GM13977 (cell line): ENCODE measurements at regions not wholly inside any gene's neighbourhood (a gene's known extent, or its start where the extent isn't known, plus 50 kb on each side); places are given as distances from the start of the nearest gene placed in this dataset.

Source experiments
- DNase-seq: peaks from one replicate; pipeline ENCODE4 v3.0.0; 2012; ENCODE audit warnings: low spot score
- in situ Hi-C: fragments of 300-500 bp; cut with MboI; formaldehyde crosslinking; loops from one replicate; pipeline ENCODE4 v1.12.0; 2022; ENCODE audit warnings: low sequenced_read_pairs, low pct_unique_long_range_greater_than_20kb, mixed read lengths, inconsistent platforms; ENCODE audit not compliant: unreplicated experiment
- TF ChIP-seq, protein P1 (sequence below): IDR thresholded peaks from 2 replicates; pipeline ENCODE4 v1.5.1; 2012; ENCODE audit warnings: mild to moderate bottlenecking, control low read depth; ENCODE audit not compliant: insufficient read depth; ENCODE audit errors: extremely low read depth, missing control alignments

DNA sequence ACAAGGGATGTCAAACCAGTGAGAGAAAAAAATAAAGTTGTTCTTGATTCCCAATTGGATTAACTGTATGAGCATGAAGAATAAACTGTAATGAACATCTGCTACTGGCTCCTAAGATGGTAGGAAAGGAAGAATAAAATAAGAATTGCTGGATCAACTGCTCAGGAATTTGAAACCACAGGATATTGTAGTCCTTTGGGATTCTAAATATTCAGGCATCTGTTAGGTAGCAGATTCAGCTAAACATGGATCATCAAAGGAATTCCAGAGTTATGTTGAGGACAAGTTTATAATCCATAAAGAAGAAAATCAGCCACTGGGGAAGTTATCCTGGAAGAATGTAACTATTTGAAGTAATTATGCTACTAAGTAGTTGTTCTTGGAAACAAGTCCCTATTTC lies 65.8 kb downstream of the ISL1 start:
- TF ChIP-seq, protein P1, sequence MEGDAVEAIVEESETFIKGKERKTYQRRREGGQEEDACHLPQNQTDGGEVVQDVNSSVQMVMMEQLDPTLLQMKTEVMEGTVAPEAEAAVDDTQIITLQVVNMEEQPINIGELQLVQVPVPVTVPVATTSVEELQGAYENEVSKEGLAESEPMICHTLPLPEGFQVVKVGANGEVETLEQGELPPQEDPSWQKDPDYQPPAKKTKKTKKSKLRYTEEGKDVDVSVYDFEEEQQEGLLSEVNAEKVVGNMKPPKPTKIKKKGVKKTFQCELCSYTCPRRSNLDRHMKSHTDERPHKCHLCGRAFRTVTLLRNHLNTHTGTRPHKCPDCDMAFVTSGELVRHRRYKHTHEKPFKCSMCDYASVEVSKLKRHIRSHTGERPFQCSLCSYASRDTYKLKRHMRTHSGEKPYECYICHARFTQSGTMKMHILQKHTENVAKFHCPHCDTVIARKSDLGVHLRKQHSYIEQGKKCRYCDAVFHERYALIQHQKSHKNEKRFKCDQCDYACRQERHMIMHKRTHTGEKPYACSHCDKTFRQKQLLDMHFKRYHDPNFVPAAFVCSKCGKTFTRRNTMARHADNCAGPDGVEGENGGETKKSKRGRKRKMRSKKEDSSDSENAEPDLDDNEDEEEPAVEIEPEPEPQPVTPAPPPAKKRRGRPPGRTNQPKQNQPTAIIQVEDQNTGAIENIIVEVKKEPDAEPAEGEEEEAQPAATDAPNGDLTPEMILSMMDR: no peak
- in situ Hi-C loops: no loop called here
- DNase-seq: no peak

DNA sequence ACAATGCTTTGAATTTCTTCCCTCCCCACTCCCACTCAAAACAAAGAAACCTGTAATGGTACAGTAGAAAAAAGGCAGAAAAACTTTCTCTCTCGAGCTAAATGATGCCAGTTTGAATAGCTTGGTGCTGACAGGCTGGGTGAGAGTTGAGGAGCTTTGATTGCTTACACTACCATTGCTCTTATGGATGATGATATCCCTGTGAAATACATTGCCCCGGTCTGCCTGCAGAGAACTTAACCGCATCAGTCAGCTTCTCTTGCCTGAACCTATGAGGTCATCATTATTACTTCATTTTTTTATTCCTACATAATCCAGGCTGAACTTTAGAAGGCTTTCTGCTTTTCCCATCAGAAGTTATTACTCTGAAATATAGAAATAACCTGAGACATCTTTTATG lies 69.3 kb downstream of the ISL1 start:
- TF ChIP-seq, protein P1: no peak
- DNase-seq: no peak
- in situ Hi-C loops: no loop called here

DNA sequence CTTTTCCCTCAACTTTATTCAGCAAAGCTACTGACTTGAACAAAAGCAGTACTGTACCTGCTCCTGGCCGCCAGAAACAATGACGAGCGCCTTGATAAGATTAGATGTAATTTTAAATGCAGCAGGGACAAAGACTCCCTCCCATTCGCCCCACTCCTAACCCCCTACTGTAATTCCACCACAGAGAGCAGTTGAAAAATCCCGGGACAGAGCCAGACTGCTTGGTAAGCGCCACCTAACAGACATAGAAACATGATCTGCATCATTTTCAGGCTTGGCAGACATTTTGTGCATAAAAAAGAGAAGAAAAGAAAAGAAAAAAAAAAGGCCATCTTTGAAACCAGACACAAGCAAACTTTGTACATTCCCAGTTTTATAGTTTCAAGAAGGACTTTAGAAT lies 81.9 kb downstream of the ISL1 start:
- DNase-seq: no peak
- in situ Hi-C loops: no loop called here
- TF ChIP-seq, protein P1: no peak

DNA sequence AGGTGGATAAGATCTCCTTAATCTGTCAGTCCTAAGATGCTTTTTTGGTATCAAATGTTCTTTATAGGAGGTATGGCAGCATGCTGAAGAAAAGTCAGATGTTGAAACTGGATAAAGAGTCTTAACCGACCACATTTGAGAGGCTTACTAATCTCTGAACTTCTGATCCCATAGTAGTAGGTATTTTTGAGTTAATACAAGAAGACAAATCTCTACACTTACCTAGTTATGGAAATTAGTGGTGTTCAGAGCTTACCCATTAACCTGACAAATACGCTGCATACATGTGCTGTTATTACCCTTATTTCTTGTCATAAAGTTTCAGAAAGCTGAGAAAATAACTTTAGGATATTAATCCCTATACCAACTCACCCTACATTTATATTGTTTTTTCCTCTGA lies 83.0 kb downstream of the ISL1 start:
- DNase-seq: no peak
- TF ChIP-seq, protein P1: no peak
- in situ Hi-C loops: no loop called here

DNA sequence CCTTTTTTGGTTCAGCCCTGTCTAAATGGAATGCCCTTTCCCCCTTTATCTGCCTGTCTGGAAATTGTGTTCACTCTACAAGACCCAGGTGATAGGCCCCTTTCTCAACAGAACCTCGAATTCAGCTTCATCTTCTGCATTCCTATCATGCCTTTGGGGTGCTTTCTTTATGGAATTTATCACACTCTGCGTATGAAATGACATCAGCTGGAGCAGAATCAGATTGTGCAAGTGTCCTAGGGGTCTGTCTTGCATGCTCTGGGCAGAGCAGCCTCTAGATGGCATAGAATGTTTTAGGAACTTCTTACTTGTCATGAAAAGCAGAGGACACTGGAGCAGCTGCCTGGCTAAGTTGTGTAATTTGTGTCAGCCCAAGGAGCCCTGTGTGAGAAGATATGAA lies 84.9 kb downstream of the ISL1 start:
- in situ Hi-C loops: no loop called here
- TF ChIP-seq, protein P1: no peak
- DNase-seq: no peak

DNA sequence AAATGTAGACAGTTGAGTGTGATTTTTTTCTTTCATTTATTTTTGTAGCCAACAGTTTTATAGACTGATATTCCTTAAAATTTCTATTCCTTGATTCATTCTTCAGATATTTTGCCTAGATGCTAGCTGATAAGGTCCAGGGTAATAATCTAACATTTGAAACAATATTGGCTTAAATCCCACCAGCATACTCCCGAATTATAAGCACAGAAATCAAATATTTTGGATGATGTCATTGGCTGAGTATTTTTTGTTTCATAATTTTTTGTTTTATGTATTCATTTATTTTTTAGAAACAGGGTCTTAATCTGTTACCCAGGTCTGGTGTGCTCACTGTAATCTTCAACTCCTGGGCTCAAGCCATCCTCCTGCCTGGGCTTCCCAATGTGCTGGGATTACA lies 88.4 kb downstream of the ISL1 start:
- in situ Hi-C loops: no loop called here
- no peak for DNase-seq
- TF ChIP-seq, protein P1: no peak

DNA sequence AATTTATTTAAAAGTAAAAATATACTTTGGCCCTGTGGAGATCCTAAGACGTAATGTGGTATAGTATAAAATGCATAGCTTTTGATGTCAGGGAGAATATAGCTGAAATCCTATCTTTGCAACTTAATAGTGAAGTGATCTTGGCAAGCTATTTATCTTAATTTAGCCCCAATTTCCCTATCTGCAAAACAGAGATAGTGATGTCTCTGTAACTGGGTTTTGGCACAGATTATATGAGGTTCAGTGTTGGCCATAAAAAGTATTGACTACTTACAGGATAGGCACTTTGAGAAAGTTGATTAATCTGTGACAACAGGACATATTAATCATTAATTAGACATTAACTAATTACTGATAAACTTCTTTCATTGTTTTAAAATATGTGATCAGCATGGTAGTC lies 89.2 kb downstream of the ISL1 start:
- in situ Hi-C loops: no loop called here
- DNase-seq: no peak
- TF ChIP-seq, protein P1: no peak
